ENCODE measurements at regions not wholly inside any gene's neighbourhood (a gene's known extent, or its start where the extent isn't known, plus 50 kb on each side); places are given as distances from the start of the nearest gene placed in this dataset.

GRCh38 chr6:54516321-54516720, 208.1 kb downstream of the TINAG start:
- Histone ChIP-seq H3K36me3 (ENCODE audit: control insufficient read depth, insufficient read depth, low read length) (no peaks in the 10 kb centered on the region), H4K20me1 (replicated peaks; ENCODE audit: control insufficient read depth, insufficient read depth, low read length) (no peaks in the 10 kb centered on the region), H3K79me2 (ENCODE audit: control insufficient read depth, insufficient read depth, low read length) (no peaks in the 10 kb centered on the region), H3K27me3 (ENCODE audit: control insufficient read depth in 2 of 2, insufficient read depth in 2 of 2, low read length in 2 of 2) (no peaks in the 10 kb centered on the region), H2AFZ (ENCODE audit: low read depth, low read length) (no peak overlapping the region), H3K9me3 (replicated peaks; ENCODE audit: control insufficient read depth, insufficient read depth, low read depth, low read length) (no peaks in the 10 kb centered on the region), H3K9me1 (ENCODE audit: control insufficient read depth, insufficient read depth, low read length) (no peaks in the 10 kb centered on the region), H3K4me1 (replicated peaks in 1 of 2; ENCODE audit: control insufficient read depth in 2 of 2, insufficient read depth in 2 of 2, low read length in 2 of 2) (no peaks in the 10 kb centered on the region), H3K27ac (ENCODE audit: extremely low read depth, low read depth, low read length) (no peak overlapping the region), H3K9ac (ENCODE audit: insufficient read depth in 1 of 2, low read depth in 2 of 2, low read length in 2 of 2) (no peak overlapping the region), H3K4me3 (no peak overlapping the region), H3K4me2 (ENCODE audit: insufficient read depth, low read length) (no peak overlapping the region)
- DNase-seq (ENCODE audit: extremely low read depth in 1 of 4, low spot score in 3 of 4) (no peak), FAIRE-seq (no peak), ATAC-seq (no peak)
- ChIA-PET CTCF (ENCODE audit: low intra/inter-chr PET ratio) (no interaction called here), POLR2A (no interaction called here)
- TF ChIP-seq ZNF133 (CRISPR knock-in tag; IDR thresholded peaks at IDR 0.05) (no peak), E4F1 (CRISPR knock-in tag; IDR thresholded peaks at IDR 0.05; ENCODE audit: borderline replicate concordance) (no peak), KLF13 (tag; IDR thresholded peaks at IDR 0.05; ENCODE audit: borderline replicate concordance, low read depth) (no peak), PTRF (tag; IDR thresholded peaks at IDR 0.05) (no peak), POLR2B (IDR thresholded peaks at IDR 0.05; ENCODE audit: low read depth, partially characterized antibody) (no peak), FOXO4 (CRISPR knock-in tag; IDR thresholded peaks at IDR 0.05) (no peak), MED1 (CRISPR knock-in tag; IDR thresholded peaks at IDR 0.05; ENCODE audit: borderline replicate concordance) (no peak), DEAF1 (CRISPR knock-in tag; IDR thresholded peaks at IDR 0.05) (no peak)
- no TSS peak for BruUV-seq (replicated peaks)
- in situ Hi-C loops (cut with MboI) (no loop called here), intact Hi-C loops (cut with micrococcal nuclease) (no loop called here)
- WGBS (ENCODE audit: insufficient coverage, low coverage, missing lambda C conversion rate), result 0% methylated on average over 1 of the region's 1 CpG
